ENCODE measurements at regions not wholly inside any gene's neighbourhood (a gene's known extent, or its start where the extent isn't known, plus 50 kb on each side); places are given as distances from the start of the nearest gene placed in this dataset.
A peak's percentile ranks its signal among the peaks of the same experiment; 100 is the strongest.

GRCh38 chr6:154885214-154885613 lies 109.9 kb upstream of the TIAM2 start:
- DNase-seq, result no peak

- DNase-seq, result no peak
Observed at GRCh38 chr6:154886016-154886415, 109.1 kb upstream of the TIAM2 start.

- no peak for DNase-seq
Observed at GRCh38 chr6:154886471-154886870, 108.6 kb upstream of the TIAM2 start.

GRCh38 chr6:154887051-154887450 lies 108.1 kb upstream of the TIAM2 start:
- DNase-seq, result no peak

- no peak for DNase-seq
Observed at GRCh38 chr6:154888421-154889295, 106.5 kb upstream of the TIAM2 start.

GRCh38 chr6:154890874-154891273 lies 104.2 kb upstream of the TIAM2 start:
- no peak for DNase-seq

GRCh38 chr6:154891901-154892300 lies 103.2 kb upstream of the TIAM2 start:
- DNase-seq, result no peak

- DNase-seq, result no peak
Observed at GRCh38 chr6:154893917-154894316, 101.2 kb upstream of the TIAM2 start.

GRCh38 chr6:154894902-154895301 lies 100.2 kb upstream of the TIAM2 start:
- peak; percentile 7 for DNase-seq

GRCh38 chr6:154895841-154896240 lies 99.3 kb upstream of the TIAM2 start:
- no peak for DNase-seq

- DNase-seq, result no peak
Observed at GRCh38 chr6:154898821-154899220, 96.3 kb upstream of the TIAM2 start.

GRCh38 chr6:154899824-154900463 lies 95.2 kb upstream of the TIAM2 start:
- DNase-seq, result no peak

GRCh38 chr6:154901876-154902552 lies 93.1 kb upstream of the TIAM2 start:
- no peak for DNase-seq

GRCh38 chr6:154907291-154907690 lies 87.8 kb upstream of the TIAM2 start:
- DNase-seq, result no peak

- DNase-seq, result no peak
Observed at GRCh38 chr6:154908723-154909122, 86.4 kb upstream of the TIAM2 start.

GRCh38 chr6:154909311-154909710 lies 85.8 kb upstream of the TIAM2 start:
- no peak for DNase-seq

- DNase-seq, result no peak
Observed at GRCh38 chr6:154909821-154910220, 85.3 kb upstream of the TIAM2 start.

GRCh38 chr6:154914288-154914687 lies 80.8 kb upstream of the TIAM2 start:
- DNase-seq, result no peak

- no peak for DNase-seq
Observed at GRCh38 chr6:154916857-154917256, 78.3 kb upstream of the TIAM2 start.

GRCh38 chr6:154917941-154918340 lies 77.2 kb upstream of the TIAM2 start:
- DNase-seq, result no peak

GRCh38 chr6:154919806-154920205 lies 75.3 kb upstream of the TIAM2 start:
- no peak for DNase-seq

- DNase-seq, result no peak
Observed at GRCh38 chr6:154920495-154921200, 74.5 kb upstream of the TIAM2 start.

GRCh38 chr6:154921482-154921881 lies 73.6 kb upstream of the TIAM2 start:
- DNase-seq, result no peak

All from inflammatory macrophage treated with lipopolysaccharide for 4 hours (primary cell).